AG08396 (cell line): ENCODE measurements at regions not wholly inside any gene's neighbourhood (a gene's known extent, or its start where the extent isn't known, plus 50 kb on each side); places are given as distances from the start of the nearest gene placed in this dataset.

Experiments used
- DNase-seq: peaks from one replicate; pipeline ENCODE4 v3.0.0; 2012; ENCODE audit warnings: low spot score, mixed read lengths

GRCh38 chr18:78538669-78539440 is 440.8 kb upstream of the SALL3 start:
- no peak for DNase-seq

GRCh38 chr18:78540636-78541529 is 438.7 kb upstream of the SALL3 start:
- DNase-seq, result no peak

- no peak for DNase-seq
Measured at GRCh38 chr18:78542204-78542603, 437.4 kb upstream of the SALL3 start.

GRCh38 chr18:78543201-78543725 is 436.4 kb upstream of the SALL3 start:
- DNase-seq, result no peak

- no peak for DNase-seq
Measured at GRCh38 chr18:78546281-78546680, 433.3 kb upstream of the SALL3 start.

- no peak for DNase-seq
Measured at GRCh38 chr18:78547817-78548216, 431.8 kb upstream of the SALL3 start.

GRCh38 chr18:78548261-78549058 is 431.2 kb upstream of the SALL3 start:
- no peak for DNase-seq

- no peak for DNase-seq
Measured at GRCh38 chr18:78549971-78550370, 429.6 kb upstream of the SALL3 start.

GRCh38 chr18:78554944-78555608 is 424.5 kb upstream of the SALL3 start:
- DNase-seq, result no peak

GRCh38 chr18:78557371-78557770 is 422.2 kb upstream of the SALL3 start:
- no peak for DNase-seq

- no peak for DNase-seq
Measured at GRCh38 chr18:78558101-78558810, 421.4 kb upstream of the SALL3 start.

GRCh38 chr18:78558948-78559347 is 420.7 kb upstream of the SALL3 start:
- DNase-seq, result no peak

- no peak for DNase-seq
Measured at GRCh38 chr18:78559584-78559983, 420.0 kb upstream of the SALL3 start.

- DNase-seq, result no peak
Measured at GRCh38 chr18:78561757-78562510, 417.7 kb upstream of the SALL3 start.

GRCh38 chr18:78562531-78562961 is 417.1 kb upstream of the SALL3 start:
- no peak for DNase-seq

- no peak for DNase-seq
Measured at GRCh38 chr18:78563110-78563509, 416.5 kb upstream of the SALL3 start.

GRCh38 chr18:78564030-78564429 is 415.6 kb upstream of the SALL3 start:
- no peak for DNase-seq

GRCh38 chr18:78564518-78564917 is 415.1 kb upstream of the SALL3 start:
- no peak for DNase-seq

GRCh38 chr18:78565240-78565639 is 414.4 kb upstream of the SALL3 start:
- DNase-seq, result no peak

- DNase-seq, result no peak
Measured at GRCh38 chr18:78566065-78566464, 413.6 kb upstream of the SALL3 start.
